GM12864 (cell line): ENCODE measurements at regions not wholly inside any gene's neighbourhood (a gene's known extent, or its start where the extent isn't known, plus 50 kb on each side); places are given as distances from the start of the nearest gene placed in this dataset.

Source experiments
- DNase-seq: peaks from one replicate; pipeline ENCODE4 v3.0.0-alpha.2; 2011; ENCODE audit warnings: low read depth
- H3K4me3 ChIP-seq: 2 replicates; pipeline ENCODE4 v1.5.1; 2011; ENCODE audit warnings: mild to moderate bottlenecking, low read depth, low read length, control low read depth
- CTCF ChIP-seq: IDR thresholded peaks from 2 replicates; pipeline ENCODE4 v1.5.1; 2011; ENCODE audit warnings: low read depth, mild to moderate bottlenecking, moderate library complexity, low read length, control low read depth, inconsistent platforms; ENCODE audit errors: missing control alignments

DNA sequence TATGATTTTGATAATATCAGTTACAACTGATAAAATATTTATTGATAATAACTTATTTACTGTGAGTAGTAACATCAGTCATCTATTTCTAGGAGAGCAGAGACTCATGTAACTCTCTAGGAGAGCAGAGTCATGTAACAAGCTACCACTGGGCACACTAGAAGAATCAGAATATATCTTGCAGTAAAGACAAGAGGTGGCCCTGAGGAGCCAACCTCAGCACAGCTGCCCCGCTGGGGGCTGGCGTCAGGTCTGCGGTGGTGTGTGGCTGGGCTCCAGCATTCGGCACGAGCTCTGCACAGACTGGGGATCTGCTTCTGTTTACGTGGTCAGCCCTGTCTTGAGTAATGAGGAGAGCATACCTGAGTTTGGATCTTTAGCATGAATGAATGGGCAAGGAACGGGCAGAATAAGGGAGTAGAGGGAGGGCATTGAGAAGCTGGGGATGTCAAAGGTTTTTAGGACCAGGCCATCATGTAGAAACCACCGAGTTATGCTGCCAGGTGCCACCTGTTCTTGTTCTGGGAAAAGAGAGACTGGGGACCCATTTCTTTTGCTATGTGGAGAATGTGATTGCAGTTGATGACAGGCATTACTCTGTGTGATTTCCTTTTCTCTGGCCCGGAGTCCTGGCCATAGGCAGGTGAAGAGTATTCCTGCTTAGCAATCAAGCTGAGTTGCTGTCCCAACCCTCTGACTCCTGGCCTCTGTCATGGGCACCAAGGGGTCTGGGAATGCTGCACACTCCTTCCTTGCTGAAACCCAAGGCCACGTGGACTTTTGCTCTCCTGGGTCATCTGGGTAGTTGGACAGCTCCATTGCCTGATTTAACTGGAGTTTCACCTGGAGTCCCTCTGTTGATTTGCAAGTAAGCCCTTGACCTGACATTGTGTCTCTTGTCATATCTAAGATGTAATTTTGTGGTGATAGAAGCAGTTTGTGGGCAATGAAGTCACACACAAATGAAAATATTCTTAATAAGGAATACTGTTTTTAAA lies 50.9 kb upstream of the HEPHL1 start:
- no peak overlapping the region for H3K4me3 ChIP-seq
- DNase-seq, result no peak
- TF ChIP-seq CTCF, result no peak
